OCI-LY7 (cell line): ENCODE measurements at regions not wholly inside any gene's neighbourhood (a gene's known extent, or its start where the extent isn't known, plus 50 kb on each side); places are given as distances from the start of the nearest gene placed in this dataset.

ENCODE experiments used
- EZH2phosphoT487 ChIP-seq: fragments of 200-600 bp; sonication (generic); IDR thresholded peaks from 2 replicates; pipeline ENCODE4 v1.6.1; 2018; ENCODE audit warnings: low read depth, borderline replicate concordance, mild to moderate bottlenecking, mixed run types, antibody characterized with exemption, low read length, moderate library complexity, mixed read lengths
- TF ChIP-seq, protein P1 (sequence below): fragments of 200-600 bp; sonication (generic); conservative IDR thresholded peaks from 2 replicates; pipeline ENCODE4 v1.5.1; 2014; ENCODE audit warnings: mild to moderate bottlenecking, antibody characterized with exemption, low read length, moderate library complexity, mixed read lengths

DNA sequence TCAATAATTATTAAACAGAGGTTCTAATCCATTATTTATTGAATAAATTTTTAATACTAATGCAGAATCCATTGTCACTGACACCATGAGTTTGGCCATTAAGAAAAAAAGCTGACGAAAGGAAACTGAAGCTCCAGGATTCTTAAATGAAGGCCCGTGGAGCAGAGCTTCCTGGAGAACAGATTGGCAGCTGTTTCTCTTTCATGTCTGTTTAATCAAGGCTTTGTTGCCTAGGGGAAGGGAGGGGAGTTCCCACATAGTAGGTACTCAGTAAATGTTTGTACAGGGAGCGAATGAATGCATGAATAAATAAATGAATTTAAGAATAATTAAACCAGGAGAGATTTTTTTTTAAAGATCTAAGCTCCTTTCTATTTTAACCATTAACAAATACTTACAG, 315.1 kb upstream of the KLHL29 start:
- TF ChIP-seq, protein P1, sequence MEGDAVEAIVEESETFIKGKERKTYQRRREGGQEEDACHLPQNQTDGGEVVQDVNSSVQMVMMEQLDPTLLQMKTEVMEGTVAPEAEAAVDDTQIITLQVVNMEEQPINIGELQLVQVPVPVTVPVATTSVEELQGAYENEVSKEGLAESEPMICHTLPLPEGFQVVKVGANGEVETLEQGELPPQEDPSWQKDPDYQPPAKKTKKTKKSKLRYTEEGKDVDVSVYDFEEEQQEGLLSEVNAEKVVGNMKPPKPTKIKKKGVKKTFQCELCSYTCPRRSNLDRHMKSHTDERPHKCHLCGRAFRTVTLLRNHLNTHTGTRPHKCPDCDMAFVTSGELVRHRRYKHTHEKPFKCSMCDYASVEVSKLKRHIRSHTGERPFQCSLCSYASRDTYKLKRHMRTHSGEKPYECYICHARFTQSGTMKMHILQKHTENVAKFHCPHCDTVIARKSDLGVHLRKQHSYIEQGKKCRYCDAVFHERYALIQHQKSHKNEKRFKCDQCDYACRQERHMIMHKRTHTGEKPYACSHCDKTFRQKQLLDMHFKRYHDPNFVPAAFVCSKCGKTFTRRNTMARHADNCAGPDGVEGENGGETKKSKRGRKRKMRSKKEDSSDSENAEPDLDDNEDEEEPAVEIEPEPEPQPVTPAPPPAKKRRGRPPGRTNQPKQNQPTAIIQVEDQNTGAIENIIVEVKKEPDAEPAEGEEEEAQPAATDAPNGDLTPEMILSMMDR = no peak
- no peak for TF ChIP-seq EZH2phosphoT487
